K562 (cell line): ENCODE measurements at regions not wholly inside any gene's neighbourhood (a gene's known extent, or its start where the extent isn't known, plus 50 kb on each side); places are given as distances from the start of the nearest gene placed in this dataset.

Experiments
- AFF4 ChIP-seq: sonication (generic); formaldehyde crosslinking; IDR thresholded peaks from 2 replicates; pipeline ENCODE4 v1.8.0; 2023; ENCODE audit warnings: mild to moderate bottlenecking, missing genetic modification reagents
- CCAR2 ChIP-seq: fragments of 200-400 bp; formaldehyde crosslinking; IDR thresholded peaks from 2 replicates; pipeline ENCODE4 v1.6.1; 2017; ENCODE audit warnings: mild to moderate bottlenecking, low read depth, low read length
- CTCF ChIP-seq, 3 experiments: IDR thresholded peaks in 2 of 3; conservative IDR thresholded peaks in 1 of 3; 2 replicates each; pipeline ENCODE4 v1.5.1; 2011 to 2012; ENCODE audit warnings: low read length in 3 of 3, mild to moderate bottlenecking in 3 of 3, control low read depth in 2 of 3, improper control_type of control experiment in 1 of 3, inconsistent platforms in 1 of 3, low read depth in 1 of 3, mixed read lengths in 1 of 3, moderate library complexity in 1 of 3; ENCODE audit not compliant: insufficient read depth in 2 of 3
- GATAD2A ChIP-seq: fragments of 450-650 bp; IDR thresholded peaks from 2 replicates; pipeline ENCODE4 v1.6.1; 2017
- MAFF ChIP-seq: IDR thresholded peaks from 2 replicates; pipeline ENCODE4 v1.6.1; 2012; ENCODE audit warnings: low read length, improper control_type of control experiment
- MYBL2 ChIP-seq, 2 experiments: fragments of 450-650 bp in 1 of 2; sonication (generic) in 1 of 2; formaldehyde crosslinking in 1 of 2; IDR thresholded peaks; 2 replicates each; pipeline versions ENCODE4 v1.6.1 to v1.8.1; 2017 to 2022; ENCODE audit warnings: borderline replicate concordance in 1 of 2, inconsistent platforms in 1 of 2, low read depth in 1 of 2, mild to moderate bottlenecking in 1 of 2, missing genetic modification reagents in 1 of 2, moderate library complexity in 1 of 2
- NONO ChIP-seq, 2 experiments: fragments of 200-400 bp in 1 of 2; fragments of 450-650 bp in 1 of 2; formaldehyde crosslinking in 1 of 2; IDR thresholded peaks; 2 replicates each; pipeline ENCODE4 v1.6.1; 2017; ENCODE audit warnings: low read depth in 2 of 2, mild to moderate bottlenecking in 2 of 2, moderate library complexity in 2 of 2, low read length in 1 of 2
- POU5F1 ChIP-seq: fragments of 150-350 bp; IDR thresholded peaks from 2 replicates; pipeline ENCODE4 v1.6.1; 2014; ENCODE audit warnings: borderline replicate concordance, low read length, low read depth, mild to moderate bottlenecking; ENCODE audit not compliant: partially characterized antibody
- SP1 ChIP-seq: sonication (generic); formaldehyde crosslinking; IDR thresholded peaks from 2 replicates; pipeline ENCODE4 v1.8.1; 2022; ENCODE audit warnings: mild to moderate bottlenecking, missing genetic modification reagents
- ZNF12 ChIP-seq: sonication (generic); formaldehyde crosslinking; IDR thresholded peaks from 2 replicates; pipeline ENCODE4 v1.4.0; 2020; ENCODE audit warnings: mild to moderate bottlenecking, missing genetic modification reagents
- ZNF354B ChIP-seq: fragments of 250-450 bp; sonication (Bioruptor Pico); IDR thresholded peaks from 2 replicates; pipeline ENCODE4 v1.4.0; 2020

GRCh38 chr7:112877691-112878460, 87.7 kb upstream of the TMEM168 start:
- TF ChIP-seq CCAR2 (no peak), GATAD2A (no peak), SP1 (no peak), NONO (IDR thresholded peaks at IDR 0.05; ENCODE audit: low read depth in 2 of 2, low read length in 1 of 2) (no peak), AFF4 (CRISPR knock-in tag) (no peak), MYBL2 (IDR thresholded peaks at IDR 0.05; ENCODE audit: low read depth) (no peak), MYBL2 (CRISPR knock-in tag; IDR thresholded peaks at IDR 0.05; ENCODE audit: borderline replicate concordance) (no peak), ZNF12 (no peak), ZNF354B (CRISPR knock-in tag) (no peak), POU5F1 (no peak), MAFF (no peak), CTCF (IDR thresholded peaks at IDR 0.05 in 2 of 3, conservative IDR thresholded peaks at IDR 0.05 in 1 of 3; ENCODE audit: insufficient read depth in 2 of 3, low read depth in 1 of 3, low read length in 3 of 3) (no peak)
